ENCODE measurements at regions not wholly inside any gene's neighbourhood (a gene's known extent, or its start where the extent isn't known, plus 50 kb on each side); places are given as distances from the start of the nearest gene placed in this dataset.

DNA sequence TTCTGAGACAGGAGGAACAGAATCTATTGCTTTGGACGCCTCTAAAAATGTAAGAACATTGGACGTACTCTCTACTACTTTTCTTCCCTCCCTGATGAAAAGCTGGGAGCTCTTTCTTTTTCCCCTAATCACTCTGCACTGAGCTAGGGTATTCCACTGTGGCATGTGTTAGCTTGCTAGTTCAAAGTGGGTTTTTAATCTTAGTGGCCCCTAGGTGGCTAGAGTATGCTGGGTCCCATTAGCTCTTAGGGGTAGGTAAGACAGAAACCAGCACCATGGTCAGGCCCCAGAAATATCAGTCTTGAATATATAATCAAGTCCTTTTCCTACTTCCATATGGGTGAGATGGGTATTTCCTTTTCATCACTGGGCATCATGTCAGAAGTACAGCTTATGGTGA lies 945.2 kb upstream of the PTPRD start:
- H3K4me3 Mint-ChIP-seq (ENCODE audit: unreplicated experiment): no peak overlapping the region
- H3K4me1 Mint-ChIP-seq (ENCODE audit: unreplicated experiment): no peaks in the 10 kb centered on the region
- H3K27ac Mint-ChIP-seq (ENCODE audit: unreplicated experiment): no peak overlapping the region
- DNase-seq (ENCODE audit: extremely low spot score, unreplicated experiment): no peak
- no peaks in the 10 kb centered on the region for H3K27me3 Mint-ChIP-seq (ENCODE audit: unreplicated experiment)
- peaks cover 7% of the 10 kb centered on the region for H3K9me3 Mint-ChIP-seq (ENCODE audit: unreplicated experiment)
- no peaks in the 10 kb centered on the region for H3K36me3 Mint-ChIP-seq (ENCODE audit: unreplicated experiment)
- no peak for TF ChIP-seq CTCF (IDR thresholded peaks at IDR 0.05)

- Mint-ChIP-seq H3K27me3 (ENCODE audit: unreplicated experiment) (no peaks in the 10 kb centered on the region), H3K4me3 (ENCODE audit: unreplicated experiment) (no peak overlapping the region), H3K9me3 (ENCODE audit: unreplicated experiment) (peaks cover 12% of the 10 kb centered on the region), H3K27ac (ENCODE audit: unreplicated experiment) (no peak overlapping the region), H3K36me3 (ENCODE audit: unreplicated experiment) (no peaks in the 10 kb centered on the region), H3K4me1 (ENCODE audit: unreplicated experiment) (no peaks in the 10 kb centered on the region)
- DNase-seq (ENCODE audit: extremely low spot score, unreplicated experiment): no peak
- TF ChIP-seq CTCF (IDR thresholded peaks at IDR 0.05): no peak
Observed at GRCh38 chr9:11559001-11559776, 946.4 kb upstream of the PTPRD start.

- Mint-ChIP-seq H3K4me3 (ENCODE audit: unreplicated experiment) (no peak overlapping the region), H3K4me1 (ENCODE audit: unreplicated experiment) (no peaks in the 10 kb centered on the region), H3K27ac (ENCODE audit: unreplicated experiment) (no peak overlapping the region), H3K9me3 (ENCODE audit: unreplicated experiment) (no peaks in the 10 kb centered on the region), H3K36me3 (ENCODE audit: unreplicated experiment) (no peaks in the 10 kb centered on the region), H3K27me3 (ENCODE audit: unreplicated experiment) (no peaks in the 10 kb centered on the region)
- DNase-seq (ENCODE audit: extremely low spot score, unreplicated experiment): no peak
- no peak for TF ChIP-seq CTCF (IDR thresholded peaks at IDR 0.05)
Observed at GRCh38 chr9:11577522-11577921, 964.7 kb upstream of the PTPRD start.

DNA sequence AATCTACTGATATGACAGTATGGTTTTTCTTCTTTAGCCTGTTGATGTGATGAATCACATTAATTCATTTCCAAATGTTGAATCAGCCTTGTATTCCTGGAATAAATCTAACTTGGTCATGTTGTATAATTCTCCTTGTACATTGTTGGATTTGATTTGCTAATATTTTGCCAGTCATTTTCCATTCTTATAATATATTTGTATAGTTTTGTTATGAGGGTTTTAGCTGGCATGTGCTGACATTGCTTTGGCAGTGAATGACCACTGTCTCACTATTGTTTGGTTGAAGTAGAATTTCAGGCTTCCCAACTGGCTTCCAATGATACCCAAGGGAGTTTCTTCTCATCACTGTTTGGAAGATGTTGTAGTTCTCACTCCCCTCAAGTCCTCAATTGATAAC lies 983.0 kb upstream of the PTPRD start:
- no peaks in the 10 kb centered on the region for H3K4me1 Mint-ChIP-seq (ENCODE audit: unreplicated experiment)
- no peaks in the 10 kb centered on the region for H3K9me3 Mint-ChIP-seq (ENCODE audit: unreplicated experiment)
- no peak for TF ChIP-seq CTCF (IDR thresholded peaks at IDR 0.05)
- no peak overlapping the region for H3K27ac Mint-ChIP-seq (ENCODE audit: unreplicated experiment)
- H3K4me3 Mint-ChIP-seq (ENCODE audit: unreplicated experiment): no peak overlapping the region
- no peaks in the 10 kb centered on the region for H3K27me3 Mint-ChIP-seq (ENCODE audit: unreplicated experiment)
- DNase-seq (ENCODE audit: extremely low spot score, unreplicated experiment): no peak
- H3K36me3 Mint-ChIP-seq (ENCODE audit: unreplicated experiment): no peaks in the 10 kb centered on the region

DNA sequence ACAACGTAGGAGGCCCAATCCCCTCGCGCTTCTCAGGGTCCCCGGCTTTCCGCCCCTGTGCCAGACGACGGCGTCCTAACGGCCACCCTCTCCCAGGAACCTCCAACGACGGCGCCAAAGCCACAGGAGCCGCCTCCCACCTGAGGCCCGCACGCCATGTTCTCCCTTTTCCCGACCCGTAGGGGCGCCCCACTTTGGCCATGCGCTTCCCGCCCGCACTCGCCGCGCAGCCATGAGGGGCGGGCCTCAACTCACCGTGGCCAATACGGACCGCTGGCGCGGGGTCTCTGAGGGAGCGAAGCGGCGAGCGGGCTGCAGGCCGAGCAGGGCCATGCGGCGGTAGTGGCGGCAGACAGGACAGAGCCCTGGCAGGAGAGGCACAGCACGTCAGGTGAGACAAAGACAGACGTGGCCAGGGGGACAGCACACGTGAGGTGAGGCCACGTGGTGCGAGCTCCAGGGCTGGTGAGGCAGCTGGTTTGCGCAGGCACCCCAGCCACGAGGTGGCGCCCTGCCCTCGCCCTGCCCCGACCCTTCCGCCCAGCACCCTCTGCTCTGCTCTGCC lies 1005.5 kb upstream of the PTPRD start:
- no peak for DNase-seq (ENCODE audit: extremely low spot score, unreplicated experiment)
- peaks cover 20% of the 10 kb centered on the region for H3K9me3 Mint-ChIP-seq (ENCODE audit: unreplicated experiment)
- no peak overlapping the region for H3K27ac Mint-ChIP-seq (ENCODE audit: unreplicated experiment)
- H3K4me3 Mint-ChIP-seq (ENCODE audit: unreplicated experiment): no peak overlapping the region
- no peaks in the 10 kb centered on the region for H3K27me3 Mint-ChIP-seq (ENCODE audit: unreplicated experiment)
- TF ChIP-seq CTCF (IDR thresholded peaks at IDR 0.05): no peak
- no peaks in the 10 kb centered on the region for H3K36me3 Mint-ChIP-seq (ENCODE audit: unreplicated experiment)
- H3K4me1 Mint-ChIP-seq (ENCODE audit: unreplicated experiment): no peaks in the 10 kb centered on the region

Data from osteocyte (in vitro differentiated cells).